Central memory CD8-positive, alpha-beta T cell (primary cell): ENCODE measurements at regions not wholly inside any gene's neighbourhood (a gene's known extent, or its start where the extent isn't known, plus 50 kb on each side); places are given as distances from the start of the nearest gene placed in this dataset.
A peak's percentile ranks its signal among the peaks of the same experiment; 100 is the strongest.
"Not testable (repeated sequence)": the region's sequence is repeated elsewhere in the genome, so short reads cannot be mapped to it uniquely, and the experiment has no call there.

Experiments used
- ATAC-seq: fragments of 150-1000 bp; cut with Tn5 transposase; replicated peaks from 2 replicates; pipeline ENCODE4 v1.10.0; 2022; ENCODE audit warnings: mild to moderate bottlenecking, moderate FRiP score, moderate number of reproducible peaks; ENCODE audit not compliant: poor library complexity, severe bottlenecking; ENCODE audit errors: extremely low read depth
- DNase-seq, 2 donors: peaks; one replicate each; pipeline ENCODE4 v3.0.0; 2021; ENCODE audit warnings: low spot score in 2 of 2
- H3K27ac Mint-ChIP-seq: one replicate; pipeline ENCODE4 v1.8.0; 2022; ENCODE audit warnings: low read depth, mild to moderate bottlenecking, moderate library complexity, mixed read lengths
- H3K27me3 Mint-ChIP-seq: one replicate; pipeline ENCODE4 v1.8.0; 2022; ENCODE audit warnings: mixed read lengths
- H3K36me3 Mint-ChIP-seq: one replicate; pipeline ENCODE4 v1.8.0; 2022; ENCODE audit warnings: mild to moderate bottlenecking, moderate library complexity, mixed read lengths; ENCODE audit not compliant: insufficient read depth
- H3K4me1 Mint-ChIP-seq: one replicate; pipeline ENCODE4 v1.8.0; 2022; ENCODE audit warnings: mixed read lengths
- H3K4me3 Mint-ChIP-seq: one replicate; pipeline ENCODE4 v1.8.0; 2022; ENCODE audit warnings: mild to moderate bottlenecking, moderate library complexity, mixed read lengths
- H3K9me3 Mint-ChIP-seq: one replicate; pipeline ENCODE4 v1.8.0; 2022; ENCODE audit warnings: mixed read lengths

- not testable (repeated sequence) for H3K9me3 Mint-ChIP-seq, H3K4me3 Mint-ChIP-seq, H3K36me3 Mint-ChIP-seq, H3K27ac Mint-ChIP-seq, H3K27me3 Mint-ChIP-seq, ATAC-seq, DNase-seq, H3K4me1 Mint-ChIP-seq
Observed at GRCh38 chr14:105591792-105592341, 65.5 kb downstream of the TMEM121 start.

DNA sequence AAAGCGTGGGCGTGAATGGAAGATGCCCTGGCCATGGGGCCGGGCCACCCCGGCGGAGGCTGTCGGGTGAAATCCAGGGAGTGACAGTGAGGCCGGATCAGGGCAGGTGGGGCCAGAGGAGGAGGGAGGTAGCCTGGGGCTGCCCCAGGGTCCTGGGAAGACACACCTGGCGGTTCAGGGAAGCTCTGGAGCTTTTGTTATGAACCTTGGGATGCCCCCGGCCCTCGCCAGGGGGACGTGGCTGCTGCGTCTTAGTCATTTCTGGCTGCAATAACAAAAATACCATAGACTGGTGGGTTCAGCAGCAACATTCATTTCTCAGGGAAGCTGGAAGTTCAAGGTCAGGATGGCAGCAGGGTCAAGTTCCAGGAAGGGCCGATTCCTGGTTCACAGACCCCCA, 66.3 kb downstream of the TMEM121 start:
- not testable (repeated sequence) for H3K27me3 Mint-ChIP-seq, H3K27ac Mint-ChIP-seq, H3K4me3 Mint-ChIP-seq, ATAC-seq, H3K9me3 Mint-ChIP-seq, H3K36me3 Mint-ChIP-seq, DNase-seq, H3K4me1 Mint-ChIP-seq

GRCh38 chr14:105595346-105595745, 69.0 kb downstream of the TMEM121 start:
- H3K27me3 Mint-ChIP-seq, H3K9me3 Mint-ChIP-seq, H3K4me1 Mint-ChIP-seq, H3K4me3 Mint-ChIP-seq, H3K36me3 Mint-ChIP-seq, DNase-seq, ATAC-seq, H3K27ac Mint-ChIP-seq: not testable (repeated sequence)

- not testable (repeated sequence) for H3K36me3 Mint-ChIP-seq, H3K4me3 Mint-ChIP-seq, DNase-seq, H3K9me3 Mint-ChIP-seq, H3K27me3 Mint-ChIP-seq, ATAC-seq, H3K4me1 Mint-ChIP-seq, H3K27ac Mint-ChIP-seq
Observed at GRCh38 chr14:105596374-105596773, 70.0 kb downstream of the TMEM121 start.

DNA sequence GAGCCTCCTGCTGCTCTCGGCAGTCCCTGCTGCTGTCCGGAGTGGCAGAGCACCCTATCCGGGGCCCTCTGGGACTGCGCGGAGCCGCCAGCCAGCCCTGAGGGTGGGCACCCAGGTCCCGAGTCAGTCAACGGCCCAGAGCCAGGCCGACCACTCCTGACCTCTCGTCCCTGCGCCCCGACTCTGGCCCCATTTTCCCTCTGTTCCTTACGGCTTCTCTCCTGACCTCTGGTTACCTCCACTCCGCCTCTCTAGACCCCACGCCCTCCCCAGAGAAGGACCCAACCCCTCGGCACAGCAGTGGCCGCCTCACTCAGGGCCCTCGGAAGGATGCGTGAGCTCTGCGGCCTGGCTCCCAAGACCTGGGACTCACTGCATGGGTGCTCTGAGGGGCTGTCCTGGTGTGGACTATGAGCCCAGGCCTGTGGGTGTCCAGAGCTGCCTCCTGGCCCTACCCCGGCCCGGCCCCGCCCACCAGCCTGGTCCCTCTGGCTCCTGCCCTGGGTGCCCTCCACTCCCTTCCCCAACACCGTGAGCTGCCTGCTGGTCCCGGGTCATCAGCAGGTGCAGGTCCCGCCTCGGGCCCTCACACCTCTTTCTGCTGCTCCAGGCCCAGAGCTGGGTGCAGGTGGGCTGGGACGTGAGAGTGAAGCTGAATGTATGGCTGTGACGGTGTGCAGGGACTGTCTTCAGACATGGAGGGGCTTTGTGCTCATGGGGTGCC, 71.8 kb downstream of the TMEM121 start:
- H3K9me3 Mint-ChIP-seq, H3K27me3 Mint-ChIP-seq, H3K36me3 Mint-ChIP-seq, H3K4me1 Mint-ChIP-seq, ATAC-seq, H3K27ac Mint-ChIP-seq, DNase-seq, H3K4me3 Mint-ChIP-seq: not testable (repeated sequence)

DNA sequence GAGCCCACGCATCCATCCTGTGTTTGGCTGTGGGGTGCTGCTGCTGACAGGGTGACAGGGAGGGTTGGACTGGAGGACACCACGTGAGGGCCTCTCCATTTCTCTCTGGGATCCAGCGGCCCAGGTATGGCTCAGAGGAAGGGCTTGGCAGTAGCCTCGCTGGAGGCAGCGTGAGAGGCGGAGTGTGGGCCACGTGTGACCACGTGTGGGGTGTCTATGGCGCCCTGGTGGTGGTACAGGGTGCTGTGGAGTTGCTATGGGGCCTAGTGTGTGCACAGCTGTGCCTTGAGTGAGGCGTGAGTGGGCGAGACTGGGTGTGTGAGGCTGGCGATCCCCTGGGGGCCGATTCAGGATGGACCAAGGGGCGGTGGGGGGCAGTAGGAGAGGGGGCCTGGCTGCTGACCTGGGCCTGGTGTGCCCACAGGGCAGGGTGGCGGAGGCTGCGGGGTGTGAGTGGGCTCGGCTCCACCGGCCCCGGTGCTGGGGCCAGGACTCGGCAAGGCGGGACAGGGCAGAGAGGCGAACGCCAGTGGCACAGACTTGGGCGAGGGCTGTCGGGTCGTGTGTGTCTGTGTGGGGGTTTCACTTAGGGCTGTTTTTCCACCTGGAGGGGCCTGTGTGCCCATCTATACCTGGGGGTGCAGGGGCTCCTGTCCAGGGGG, 72.7 kb downstream of the TMEM121 start:
- not testable (repeated sequence) for H3K27ac Mint-ChIP-seq, ATAC-seq, H3K27me3 Mint-ChIP-seq, DNase-seq, H3K4me3 Mint-ChIP-seq, H3K9me3 Mint-ChIP-seq, H3K4me1 Mint-ChIP-seq, H3K36me3 Mint-ChIP-seq

DNA sequence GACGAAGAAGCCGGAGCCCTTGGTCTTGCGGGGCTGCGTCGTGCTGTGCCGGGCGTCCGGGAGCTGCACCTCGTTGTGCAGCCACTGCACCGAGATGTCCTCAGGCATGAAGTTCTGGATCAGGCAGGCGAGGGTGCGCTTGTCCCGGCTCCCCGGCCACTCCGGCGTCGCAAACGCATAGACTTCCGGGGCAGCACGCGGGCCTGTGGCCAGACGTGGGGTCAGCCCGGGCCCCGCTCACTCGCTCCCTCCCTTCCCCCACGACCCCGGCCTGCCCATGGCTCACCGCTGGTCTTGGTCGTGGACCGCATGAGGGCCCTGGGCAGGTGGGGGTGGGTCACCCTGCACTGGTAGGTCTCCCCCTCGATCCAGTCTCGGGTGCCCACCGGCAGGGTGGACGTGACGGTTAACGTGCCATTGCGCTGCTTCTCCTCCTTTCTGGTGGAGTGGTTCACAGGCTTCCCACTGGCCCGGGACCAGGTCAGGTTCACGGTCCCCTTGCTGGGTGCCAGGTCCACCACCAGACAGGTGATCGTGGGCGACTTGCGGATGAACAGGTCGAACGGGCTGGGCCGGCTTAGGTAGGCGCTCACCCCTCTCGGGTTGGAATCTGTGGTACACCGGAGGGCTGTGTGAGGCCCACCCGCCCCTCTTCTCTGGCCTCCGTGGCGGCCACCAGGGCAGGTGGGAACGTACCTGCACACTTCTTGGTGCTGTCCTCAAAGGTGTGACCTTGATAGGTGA, 74.0 kb downstream of the TMEM121 start:
- not testable (repeated sequence) for H3K27ac Mint-ChIP-seq, H3K4me1 Mint-ChIP-seq, H3K27me3 Mint-ChIP-seq, H3K9me3 Mint-ChIP-seq, H3K4me3 Mint-ChIP-seq, ATAC-seq, H3K36me3 Mint-ChIP-seq, DNase-seq

DNA sequence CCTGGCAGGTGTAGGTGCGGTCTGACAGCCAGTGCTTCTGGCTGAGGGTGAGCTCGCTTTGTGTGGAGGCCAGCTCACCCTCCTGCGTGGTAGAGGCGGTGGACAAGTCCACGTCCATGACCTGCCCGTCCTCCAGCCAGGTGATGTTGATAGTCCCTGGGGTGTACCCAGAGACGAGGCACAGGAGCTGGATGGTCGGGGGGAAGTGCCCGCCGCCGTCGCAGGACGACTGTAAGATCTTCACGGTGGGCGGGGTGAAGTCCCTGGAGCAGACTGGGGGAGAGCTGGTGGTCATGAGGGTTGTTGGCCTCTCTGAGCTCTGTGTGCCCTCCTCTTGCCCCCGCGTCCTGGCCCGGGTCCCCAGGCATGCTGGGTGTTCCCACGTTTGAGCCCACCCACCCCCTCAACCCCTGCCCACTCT, 74.6 kb downstream of the TMEM121 start:
- no peak for ATAC-seq
- DNase-seq = no peak
- Mint-ChIP-seq H3K36me3 (no peaks in the 10 kb centered on the region), H3K4me1 (no peaks in the 10 kb centered on the region), H3K27me3 (no peaks in the 10 kb centered on the region), H3K27ac (no peak overlapping the region), H3K4me3 (no peak overlapping the region), H3K9me3 (no peaks in the 10 kb centered on the region)

DNA sequence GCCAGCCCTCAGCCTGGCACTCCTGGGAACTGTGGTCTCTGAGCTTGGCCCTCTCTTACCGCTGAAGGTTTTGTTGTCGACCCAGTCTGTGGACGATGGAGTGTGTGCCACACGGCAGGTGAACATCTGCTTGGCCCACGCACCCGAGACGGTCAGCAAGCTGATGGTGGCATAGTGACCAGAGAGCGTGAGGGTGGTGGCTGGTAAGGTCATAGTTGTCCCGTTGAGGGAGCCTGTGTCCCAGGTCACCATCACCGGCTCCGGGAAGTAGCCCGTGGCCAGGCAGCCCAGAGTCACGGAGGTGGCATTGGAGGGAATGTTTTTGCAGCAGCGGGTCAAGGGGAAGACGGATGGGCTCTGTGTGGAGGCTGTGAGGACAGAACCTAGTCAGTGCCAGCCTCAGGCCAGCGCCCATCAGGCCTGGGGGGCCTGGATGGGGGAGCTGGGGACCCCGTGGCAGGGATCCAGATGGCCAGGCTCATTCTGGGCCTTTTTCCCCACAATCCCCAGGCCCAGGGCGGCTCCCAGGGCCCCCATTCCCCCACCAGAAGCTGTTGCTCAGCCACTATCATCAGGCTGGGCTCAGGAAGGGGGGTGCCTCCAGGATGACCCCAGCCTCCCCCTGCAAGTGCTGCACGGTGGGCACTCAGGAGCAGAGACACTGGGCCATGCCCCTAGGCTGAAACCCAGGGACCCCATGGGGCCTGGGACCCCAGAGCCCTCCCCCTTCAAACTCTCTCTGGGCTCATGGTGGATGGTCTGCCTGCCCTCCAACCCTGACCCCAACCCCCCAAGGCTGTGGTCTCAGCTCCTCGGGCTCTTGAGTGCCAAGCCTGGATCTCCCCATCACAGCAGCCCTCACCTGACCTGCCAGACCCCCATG, 75.2 kb downstream of the TMEM121 start:
- Mint-ChIP-seq H3K27ac (no peak overlapping the region), H3K27me3 (no peaks in the 10 kb centered on the region), H3K4me1 (no peaks in the 10 kb centered on the region), H3K4me3 (no peak overlapping the region), H3K36me3 (no peaks in the 10 kb centered on the region), H3K9me3 (no peaks in the 10 kb centered on the region)
- DNase-seq = no peak
- ATAC-seq = no peak

DNA sequence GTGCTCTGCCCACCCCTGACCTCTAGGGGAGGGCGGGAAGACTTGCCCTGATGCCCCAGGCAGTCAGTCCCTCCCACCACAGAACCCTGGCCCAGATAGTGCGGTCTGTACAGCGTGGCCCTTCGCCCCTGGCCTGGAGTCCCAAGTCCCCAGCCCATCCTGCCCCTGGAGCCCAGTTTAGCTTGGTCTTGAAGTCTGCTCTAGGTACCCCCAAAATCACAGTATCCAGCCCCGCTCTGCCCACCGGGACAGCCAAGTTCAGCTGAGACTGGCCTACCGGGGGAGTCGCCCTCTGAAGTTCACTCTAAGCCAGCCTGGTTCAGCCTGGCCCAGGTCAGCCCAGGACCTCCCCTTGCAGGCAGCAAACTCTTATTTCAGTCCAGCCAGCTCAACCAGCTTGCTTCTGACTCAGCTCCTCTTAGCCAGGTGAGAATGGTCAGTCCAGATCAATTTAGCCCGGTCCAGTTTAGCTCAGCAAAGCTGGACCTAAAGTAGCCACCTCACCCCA, 75.9 kb downstream of the TMEM121 start:
- H3K27me3 Mint-ChIP-seq = no peaks in the 10 kb centered on the region
- no peaks in the 10 kb centered on the region for H3K36me3 Mint-ChIP-seq
- no peak for ATAC-seq
- no peaks in the 10 kb centered on the region for H3K4me1 Mint-ChIP-seq
- no peak overlapping the region for H3K27ac Mint-ChIP-seq
- no peak overlapping the region for H3K4me3 Mint-ChIP-seq
- no peaks in the 10 kb centered on the region for H3K9me3 Mint-ChIP-seq
- DNase-seq = no peak

- Mint-ChIP-seq H3K27ac (peak overlapping the region; percentile 52), H3K27me3 (no peaks in the 10 kb centered on the region), H3K9me3 (no peaks in the 10 kb centered on the region), H3K4me3 (no peak overlapping the region), H3K4me1 (no peaks in the 10 kb centered on the region), H3K36me3 (no peaks in the 10 kb centered on the region)
- no peak for DNase-seq
- ATAC-seq = no peak
Observed at GRCh38 chr14:105602799-105603793, 76.7 kb downstream of the TMEM121 start.
